Stimulated activated effector memory CD8-positive, alpha-beta T cell treated with anti-CD3 and anti-CD28 coated beads, Interleukin-12 subunit alpha, Interleukin-12 subunit beta, amount 100 ng/mL, for 72 hours (primary cell): ENCODE measurements at regions not wholly inside any gene's neighbourhood (a gene's known extent, or its start where the extent isn't known, plus 50 kb on each side); places are given as distances from the start of the nearest gene placed in this dataset.
"Not testable (repeated sequence)": the region's sequence is repeated elsewhere in the genome, so short reads cannot be mapped to it uniquely, and the experiment has no call there.

ENCODE experiments used
- ATAC-seq: fragments of 150-1000 bp; cut with Tn5 transposase; 2 replicates; pipeline ENCODE4 v1.10.0; 2021
- DNase-seq, 2 donors: peaks; one replicate each; pipeline ENCODE4 v3.0.0; 2021 to 2022; ENCODE audit warnings: low spot score in 2 of 2
- H3K27ac Mint-ChIP-seq: one replicate; pipeline ENCODE4 v1.8.0; 2022; ENCODE audit warnings: mild to moderate bottlenecking, mixed read lengths
- H3K36me3 Mint-ChIP-seq: one replicate; pipeline ENCODE4 v1.8.0; 2022; ENCODE audit warnings: mild to moderate bottlenecking, mixed read lengths
- H3K4me1 Mint-ChIP-seq: one replicate; pipeline ENCODE4 v1.8.0; 2022; ENCODE audit warnings: mixed read lengths
- H3K4me3 Mint-ChIP-seq: one replicate; pipeline ENCODE4 v1.8.0; 2022; ENCODE audit warnings: mild to moderate bottlenecking, mixed read lengths
- H3K9me3 Mint-ChIP-seq: one replicate; pipeline ENCODE4 v1.8.0; 2022; ENCODE audit warnings: mixed read lengths

DNA sequence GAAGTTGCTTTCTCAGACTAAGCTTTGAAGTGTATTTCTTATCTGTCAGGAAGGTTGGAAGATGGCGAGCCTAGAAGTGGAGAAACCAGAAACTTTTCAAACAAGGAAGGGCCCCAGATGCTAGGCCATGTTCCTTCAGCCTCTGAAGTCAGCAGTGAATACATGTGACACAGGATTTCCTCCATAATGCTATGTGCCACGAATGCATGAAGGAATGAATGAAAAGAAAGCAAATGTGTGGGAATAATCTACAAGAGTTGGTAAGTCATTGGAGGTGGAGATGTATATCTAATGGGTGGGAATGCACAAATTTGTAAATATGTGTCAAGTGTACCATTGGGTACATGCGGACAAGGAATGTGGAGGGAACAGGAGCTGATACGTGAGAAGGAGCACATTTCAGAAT, 123.2 kb upstream of the PRSS16 start:
- Mint-ChIP-seq H3K9me3 (no peaks in the 10 kb centered on the region), H3K27ac (no peak overlapping the region), H3K4me1 (peaks cover 22% of the 10 kb centered on the region), H3K36me3 (no peaks in the 10 kb centered on the region), H3K4me3 (no peak overlapping the region)
- DNase-seq (no peak), ATAC-seq (no peak)

DNA sequence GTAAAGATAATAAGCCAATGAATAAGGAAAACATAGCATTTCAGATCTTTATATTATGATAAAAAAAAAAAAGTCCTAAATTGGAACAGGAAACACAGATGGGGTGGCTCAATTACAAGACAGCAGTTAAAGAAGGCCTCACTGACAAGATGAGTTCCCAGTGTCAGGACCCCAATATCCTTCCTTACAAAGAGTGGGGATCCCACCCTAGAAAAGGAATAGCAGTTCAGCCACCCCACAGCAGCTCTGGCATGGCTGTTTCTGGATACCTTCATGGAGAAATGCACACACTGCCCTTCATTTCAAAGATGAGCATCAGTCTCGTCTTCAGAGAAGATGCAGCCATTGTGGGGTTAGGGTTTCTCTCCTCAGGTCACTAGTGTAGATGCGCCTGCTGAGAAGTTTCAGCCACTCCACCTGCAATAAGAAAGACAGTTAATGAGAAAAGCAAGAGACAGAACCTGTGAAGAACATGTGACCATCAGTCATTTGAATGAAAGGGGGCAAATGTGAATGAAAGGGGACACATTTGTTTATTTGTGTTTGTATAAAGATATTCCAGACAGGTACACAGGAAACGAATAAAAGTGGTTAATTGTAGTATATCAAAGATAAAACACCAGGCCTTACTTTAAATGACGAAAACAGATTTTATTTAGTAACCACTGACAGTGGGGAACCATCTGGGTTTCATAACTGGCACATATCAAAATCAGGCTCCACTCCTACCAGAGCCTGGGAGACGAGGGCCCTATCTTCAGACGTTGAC, 121.3 kb upstream of the PRSS16 start:
- peak overlapping the region; percentile 71 for H3K4me3 Mint-ChIP-seq
- H3K4me1 Mint-ChIP-seq, result peaks cover 15% of the 10 kb centered on the region
- ATAC-seq (no peak), DNase-seq (no peak)
- no peaks in the 10 kb centered on the region for H3K9me3 Mint-ChIP-seq
- no peaks in the 10 kb centered on the region for H3K36me3 Mint-ChIP-seq
- H3K27ac Mint-ChIP-seq, result peak overlapping the region; percentile 83

DNA sequence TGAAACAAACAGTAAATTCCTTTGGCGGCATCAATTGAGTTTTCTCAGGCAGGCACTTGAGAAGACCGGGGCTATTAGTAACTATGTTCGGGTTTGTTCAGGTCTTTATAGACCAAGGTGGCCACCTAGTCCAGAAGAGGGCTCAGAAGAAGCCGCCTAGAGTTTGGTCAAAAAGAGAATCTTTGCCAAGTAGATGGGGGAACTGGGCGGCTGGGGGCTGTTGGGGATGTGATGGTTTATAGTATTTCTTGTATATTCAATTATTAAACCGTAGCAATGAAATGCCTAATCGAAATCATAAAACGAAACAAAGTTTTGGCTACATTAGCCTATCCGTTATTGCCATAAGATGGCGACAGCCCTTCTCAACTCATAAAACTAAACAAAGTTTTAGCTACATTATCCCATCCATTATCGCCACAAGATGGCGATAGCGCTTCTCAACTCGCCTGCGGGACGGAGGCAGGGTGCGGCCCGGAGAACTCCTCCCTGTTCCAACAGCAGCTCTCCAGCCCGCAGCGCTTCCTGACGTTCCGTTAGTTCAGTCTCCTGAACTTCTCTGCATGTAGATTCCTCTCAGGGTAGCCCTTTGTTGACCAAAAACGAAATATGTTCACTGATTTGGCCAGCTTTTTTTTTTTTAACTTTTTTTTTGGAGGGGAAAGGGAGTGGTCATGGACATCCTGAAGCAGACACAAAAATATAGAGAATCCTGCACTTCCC, 120.5 kb upstream of the PRSS16 start:
- Mint-ChIP-seq H3K9me3 (no peaks in the 10 kb centered on the region), H3K4me3 (peak overlapping the region; percentile 71), H3K36me3 (no peaks in the 10 kb centered on the region), H3K27ac (peak overlapping the region; percentile 83), H3K4me1 (peaks cover 15% of the 10 kb centered on the region)
- ATAC-seq (peak; percentile 86), DNase-seq (peak; percentile 76 to 85)

DNA sequence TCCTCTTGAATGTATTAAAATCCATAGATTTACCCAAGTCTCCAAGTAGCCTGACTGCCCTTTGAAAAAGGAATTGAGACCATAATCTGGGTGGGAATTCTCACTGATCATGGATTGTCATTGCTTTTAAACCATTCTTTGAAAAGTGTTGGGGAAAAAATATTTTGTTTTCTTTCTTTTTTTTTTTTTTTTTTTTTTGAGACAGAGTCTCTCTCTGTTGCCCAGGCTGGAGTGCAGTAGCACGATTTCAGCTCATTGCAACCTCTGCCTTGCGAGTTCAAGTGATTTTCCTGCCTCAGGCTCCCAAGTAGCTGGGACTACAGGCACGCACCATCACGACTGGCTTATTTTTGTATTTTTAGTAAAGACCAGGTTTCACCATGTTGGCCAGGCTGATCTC, 119.6 kb upstream of the PRSS16 start:
- not testable (repeated sequence) for H3K9me3 Mint-ChIP-seq, DNase-seq, ATAC-seq, H3K27ac Mint-ChIP-seq, H3K36me3 Mint-ChIP-seq
- H3K4me3 Mint-ChIP-seq, result peak overlapping the region; percentile 71
- H3K4me1 Mint-ChIP-seq, result peaks cover 15% of the 10 kb centered on the region

DNA sequence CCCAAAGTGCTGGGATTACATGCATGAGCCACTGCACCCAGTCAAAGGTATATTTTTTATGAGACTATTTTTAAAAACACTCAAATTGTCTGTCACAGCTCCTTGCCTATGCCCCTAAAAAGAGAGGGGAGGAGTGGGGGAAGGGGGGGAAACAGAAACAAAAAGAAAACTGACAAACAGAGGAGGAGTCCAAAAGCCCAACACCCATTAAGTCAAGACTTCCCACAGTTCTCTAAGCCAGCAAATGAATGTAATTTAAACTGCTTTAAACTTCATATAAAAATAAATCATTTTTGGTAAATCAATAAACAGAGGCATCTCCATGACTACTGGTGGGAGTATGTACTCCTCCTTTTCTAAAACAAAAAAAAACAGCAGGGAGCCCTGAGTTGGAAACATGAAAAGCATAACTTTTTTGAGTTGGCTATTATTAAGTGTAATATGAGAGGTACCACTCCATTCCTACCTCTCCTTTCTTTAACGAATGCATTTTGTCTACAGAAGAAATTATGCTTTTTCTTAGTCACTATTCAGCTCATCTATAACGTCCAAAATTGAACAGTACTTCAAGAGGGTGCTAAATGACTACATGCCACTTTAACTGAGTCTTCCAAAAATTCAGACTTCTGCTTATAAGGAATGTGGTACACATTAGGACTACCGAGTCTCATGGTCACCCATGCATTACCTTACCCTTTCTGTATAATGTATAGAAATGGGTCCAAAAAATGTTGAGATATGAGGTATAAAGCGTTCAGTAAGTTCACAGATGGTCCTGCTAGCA, 119.0 kb upstream of the PRSS16 start:
- ATAC-seq (no peak), DNase-seq (no peak)
- no peak overlapping the region for H3K27ac Mint-ChIP-seq
- H3K4me3 Mint-ChIP-seq, result no peak overlapping the region
- H3K4me1 Mint-ChIP-seq, result peaks cover 15% of the 10 kb centered on the region
- no peaks in the 10 kb centered on the region for H3K36me3 Mint-ChIP-seq
- no peaks in the 10 kb centered on the region for H3K9me3 Mint-ChIP-seq

DNA sequence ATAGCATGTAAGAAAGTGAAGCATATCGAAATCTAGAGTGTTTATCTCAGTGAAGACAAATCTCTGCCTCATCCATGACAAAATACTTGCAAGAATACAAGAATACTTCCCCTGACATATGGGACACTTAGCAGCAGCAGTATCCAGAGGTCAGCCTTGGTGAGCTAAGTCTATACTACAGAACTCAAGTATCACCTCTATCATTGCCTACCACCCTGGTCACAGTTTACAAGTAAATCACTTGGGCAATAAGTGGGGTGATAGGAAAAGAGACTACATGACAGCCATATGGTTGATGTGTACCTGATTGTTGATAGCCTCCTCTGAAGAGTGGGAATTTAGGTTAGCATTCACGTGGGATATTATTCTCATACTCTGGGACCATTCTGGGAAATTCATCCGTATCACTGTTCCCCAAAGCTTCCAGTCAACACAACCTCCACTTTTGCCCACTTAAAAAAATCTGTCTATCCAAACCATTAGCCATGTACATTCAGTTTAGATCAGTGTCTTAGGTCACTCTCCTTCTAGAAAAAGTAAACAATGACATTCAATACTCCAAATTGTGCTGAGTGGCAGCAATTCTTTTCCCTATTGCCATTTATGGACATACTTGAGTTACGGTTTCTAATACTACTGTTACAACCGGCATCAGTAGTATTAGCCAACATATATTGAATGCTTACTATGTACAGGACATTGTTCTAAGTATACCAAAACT, 118.2 kb upstream of the PRSS16 start:
- H3K4me1 Mint-ChIP-seq, result peaks cover 15% of the 10 kb centered on the region
- no peaks in the 10 kb centered on the region for H3K9me3 Mint-ChIP-seq
- ATAC-seq (no peak), DNase-seq (no peak)
- no peak overlapping the region for H3K4me3 Mint-ChIP-seq
- H3K36me3 Mint-ChIP-seq, result no peaks in the 10 kb centered on the region
- H3K27ac Mint-ChIP-seq, result no peak overlapping the region

DNA sequence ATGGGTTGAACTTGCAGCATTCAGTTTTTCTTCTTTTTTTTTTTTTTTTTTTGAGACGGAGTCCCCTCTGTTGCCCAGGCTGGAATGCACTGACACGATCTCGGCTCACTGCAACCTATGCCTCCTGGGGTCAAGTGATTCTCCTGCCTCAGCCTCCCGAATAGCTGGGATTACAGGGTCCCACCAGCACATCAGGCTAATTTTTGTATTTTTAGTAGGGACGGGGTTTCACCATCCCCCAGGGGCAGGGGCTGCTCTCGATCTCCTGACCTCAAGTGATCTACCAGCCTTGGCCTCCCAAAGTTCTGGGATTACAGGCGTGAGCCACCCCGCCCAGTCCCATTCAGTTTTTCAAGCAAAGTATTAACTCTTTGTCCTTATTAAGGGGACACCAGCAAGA, 117.6 kb upstream of the PRSS16 start:
- Mint-ChIP-seq H3K27ac (no peak overlapping the region), H3K4me1 (peaks cover 20% of the 10 kb centered on the region), H3K4me3 (no peak overlapping the region), H3K9me3 (no peaks in the 10 kb centered on the region), H3K36me3 (no peaks in the 10 kb centered on the region)
- DNase-seq, result no peak
- no peak for ATAC-seq

DNA sequence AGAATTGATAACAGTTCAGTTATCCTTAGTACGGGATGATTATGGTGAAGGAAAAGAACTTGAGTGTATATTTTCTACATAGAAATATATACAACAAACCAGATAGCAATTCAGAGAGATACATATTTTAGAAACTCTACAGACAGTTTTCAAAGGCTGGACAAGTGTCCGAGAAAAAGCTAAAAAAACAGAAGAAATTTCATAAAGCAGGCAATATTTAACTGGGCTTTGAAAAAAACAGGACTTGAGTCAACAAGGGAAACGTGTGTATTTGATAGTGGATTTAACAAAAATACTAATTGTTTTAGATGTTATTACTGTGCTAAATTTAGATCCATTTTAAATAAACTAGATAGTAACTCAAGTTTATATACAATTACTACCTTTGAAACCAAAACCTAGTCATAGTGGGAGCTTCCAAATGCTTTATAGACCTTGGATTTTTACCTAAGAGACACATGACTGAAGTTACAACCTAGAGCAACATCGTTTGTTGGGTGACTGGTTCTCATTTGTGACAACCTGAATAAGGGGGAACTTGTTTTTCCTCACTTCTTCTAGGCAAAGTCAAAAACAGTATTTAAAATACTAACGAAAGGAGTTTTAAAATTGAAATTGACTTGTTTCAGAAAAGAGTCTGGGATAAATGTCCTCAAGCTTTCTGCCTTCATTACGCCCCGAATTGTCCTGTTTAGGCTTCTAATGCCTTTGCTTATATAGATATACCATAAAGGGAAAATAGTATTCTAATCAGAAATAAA, 116.7 kb upstream of the PRSS16 start:
- Mint-ChIP-seq H3K36me3 (no peaks in the 10 kb centered on the region), H3K4me3 (no peak overlapping the region), H3K4me1 (peaks cover 20% of the 10 kb centered on the region), H3K9me3 (no peaks in the 10 kb centered on the region), H3K27ac (no peak overlapping the region)
- DNase-seq, result no peak
- no peak for ATAC-seq

DNA sequence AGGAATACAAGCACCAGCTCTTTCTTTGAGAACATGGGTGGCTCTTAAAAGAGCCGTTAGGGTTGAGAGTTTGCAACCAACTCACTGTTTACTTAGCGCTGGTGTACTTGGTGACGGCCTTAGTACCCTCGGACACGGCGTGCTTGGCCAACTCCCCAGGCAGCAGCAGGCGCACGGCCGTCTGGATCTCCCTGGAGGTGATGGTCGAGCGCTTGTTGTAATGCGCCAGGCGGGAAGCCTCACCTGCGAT, 115.3 kb upstream of the PRSS16 start:
- peak; percentile 35 for ATAC-seq
- not testable (repeated sequence) for H3K27ac Mint-ChIP-seq, H3K9me3 Mint-ChIP-seq, H3K36me3 Mint-ChIP-seq, DNase-seq, H3K4me1 Mint-ChIP-seq, H3K4me3 Mint-ChIP-seq

DNA sequence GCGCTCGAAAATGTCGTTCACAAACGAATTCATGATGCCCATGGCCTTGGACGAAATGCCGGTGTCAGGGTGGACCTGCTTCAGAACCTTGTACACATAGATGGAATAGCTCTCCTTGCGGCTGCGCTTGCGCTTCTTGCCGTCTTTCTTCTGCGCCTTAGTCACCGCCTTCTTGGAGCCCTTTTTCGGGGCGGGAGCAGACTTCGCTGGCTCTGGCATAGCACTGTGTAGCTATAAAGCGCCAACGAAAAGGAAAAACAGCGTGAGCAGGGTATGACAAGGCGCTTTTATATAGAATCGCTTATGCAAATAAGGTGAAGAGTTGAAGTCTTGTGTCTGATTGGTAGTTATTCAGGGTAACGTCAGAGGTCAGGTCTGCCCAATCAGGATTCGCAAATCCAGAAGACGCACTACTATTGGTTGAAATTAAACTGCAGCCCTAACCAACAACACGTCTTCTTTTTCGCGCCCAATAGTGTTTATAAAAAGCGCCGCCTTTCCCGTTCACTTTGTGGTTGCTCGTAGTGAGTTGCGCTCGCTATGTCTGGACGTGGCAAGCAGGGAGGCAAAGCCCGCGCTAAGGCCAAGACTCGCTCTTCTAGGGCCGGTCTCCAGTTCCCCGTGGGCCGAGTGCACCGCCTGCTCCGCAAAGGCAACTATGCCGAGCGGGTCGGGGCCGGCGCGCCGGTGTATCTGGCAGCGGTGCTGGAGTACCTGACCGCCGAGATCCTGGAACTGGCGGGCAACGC, 114.8 kb upstream of the PRSS16 start:
- no peak overlapping the region for H3K27ac Mint-ChIP-seq
- DNase-seq, result peak; percentile 81 to 98
- H3K36me3 Mint-ChIP-seq, result no peaks in the 10 kb centered on the region
- H3K9me3 Mint-ChIP-seq, result no peaks in the 10 kb centered on the region
- peaks cover 5% of the 10 kb centered on the region for H3K4me1 Mint-ChIP-seq
- H3K4me3 Mint-ChIP-seq, result no peak overlapping the region
- ATAC-seq, result peak; percentile 90

DNA sequence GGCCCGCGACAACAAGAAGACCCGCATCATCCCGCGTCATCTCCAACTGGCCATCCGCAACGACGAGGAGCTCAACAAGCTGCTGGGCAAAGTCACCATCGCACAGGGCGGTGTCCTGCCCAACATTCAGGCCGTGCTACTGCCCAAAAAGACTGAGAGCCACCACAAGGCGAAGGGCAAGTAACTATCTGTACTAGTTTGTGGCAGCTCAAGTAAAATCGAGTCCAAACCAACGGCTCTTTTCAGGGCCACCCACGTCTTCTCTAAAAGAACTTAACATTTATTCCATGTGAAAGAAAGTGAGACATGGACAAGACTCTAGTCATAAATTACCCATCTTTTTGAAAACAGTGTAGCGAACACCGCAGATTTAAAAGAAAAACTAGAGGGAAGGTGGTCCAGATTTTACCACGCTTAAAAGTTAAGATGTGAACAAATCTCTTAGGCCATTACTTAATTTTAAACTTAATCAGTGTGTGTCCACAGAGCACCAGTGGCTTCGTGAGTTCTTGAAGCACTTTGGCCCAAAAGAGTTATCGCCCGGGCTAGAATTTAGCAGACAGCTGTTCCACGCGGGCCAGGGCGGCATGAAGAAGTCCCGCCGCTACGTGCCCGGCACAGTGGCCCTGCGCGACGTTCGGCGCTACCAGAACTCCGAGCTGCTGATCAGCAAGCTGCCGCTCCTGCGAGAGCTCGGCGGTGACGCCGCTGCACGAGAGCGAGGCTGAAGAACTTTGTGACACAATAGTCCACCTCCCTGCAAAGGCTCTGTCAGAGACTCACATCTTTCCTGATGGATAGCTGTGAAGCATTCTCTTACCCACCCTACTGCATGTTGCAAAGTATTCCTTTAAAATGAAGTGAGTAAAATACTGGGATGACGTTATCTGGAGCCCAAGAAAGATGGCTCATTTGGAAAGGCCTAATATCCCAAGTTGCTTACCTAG, 113.9 kb upstream of the PRSS16 start:
- DNase-seq, result peak; percentile 70 to 88

DNA sequence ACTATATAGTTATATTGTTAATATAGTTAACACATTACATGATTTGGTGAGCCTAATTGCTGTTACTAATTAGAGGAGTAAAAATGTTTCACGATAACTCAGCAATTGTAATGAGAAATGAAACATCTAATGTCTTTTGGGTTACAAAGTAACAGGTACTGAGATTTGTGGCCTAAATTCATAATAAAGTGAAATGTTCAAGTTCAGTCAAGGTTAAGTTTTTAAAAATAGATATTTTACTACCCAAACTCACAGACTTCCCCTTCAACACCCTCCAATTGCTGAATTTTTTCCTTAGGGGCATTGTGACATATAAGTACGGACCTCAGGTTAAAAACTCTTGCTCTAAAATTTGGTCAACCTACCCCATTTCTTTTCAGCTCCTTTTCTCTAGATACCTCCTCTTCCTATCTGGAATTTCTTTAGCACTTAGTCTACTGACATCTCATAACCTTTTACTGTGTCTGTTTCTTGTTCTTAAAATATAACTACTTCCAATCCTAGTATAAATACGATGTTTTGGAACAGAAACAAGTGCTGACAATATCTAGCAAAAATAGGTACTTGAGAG, 112.3 kb upstream of the PRSS16 start:
- no peaks in the 10 kb centered on the region for H3K9me3 Mint-ChIP-seq
- H3K4me1 Mint-ChIP-seq, result peaks cover 18% of the 10 kb centered on the region
- no peak overlapping the region for H3K4me3 Mint-ChIP-seq
- peaks cover 21% of the 10 kb centered on the region for H3K36me3 Mint-ChIP-seq
- ATAC-seq (no peak), DNase-seq (no peak)
- H3K27ac Mint-ChIP-seq, result no peak overlapping the region

More for the DNA sequence above, 113.9 kb upstream of the PRSS16 start:
- ATAC-seq, result peak; percentile 55
- H3K36me3 Mint-ChIP-seq, result peaks cover 7% of the 10 kb centered on the region
- no peaks in the 10 kb centered on the region for H3K9me3 Mint-ChIP-seq
- peaks cover 11% of the 10 kb centered on the region for H3K4me1 Mint-ChIP-seq
- no peak overlapping the region for H3K4me3 Mint-ChIP-seq
- H3K27ac Mint-ChIP-seq, result no peak overlapping the region

DNA sequence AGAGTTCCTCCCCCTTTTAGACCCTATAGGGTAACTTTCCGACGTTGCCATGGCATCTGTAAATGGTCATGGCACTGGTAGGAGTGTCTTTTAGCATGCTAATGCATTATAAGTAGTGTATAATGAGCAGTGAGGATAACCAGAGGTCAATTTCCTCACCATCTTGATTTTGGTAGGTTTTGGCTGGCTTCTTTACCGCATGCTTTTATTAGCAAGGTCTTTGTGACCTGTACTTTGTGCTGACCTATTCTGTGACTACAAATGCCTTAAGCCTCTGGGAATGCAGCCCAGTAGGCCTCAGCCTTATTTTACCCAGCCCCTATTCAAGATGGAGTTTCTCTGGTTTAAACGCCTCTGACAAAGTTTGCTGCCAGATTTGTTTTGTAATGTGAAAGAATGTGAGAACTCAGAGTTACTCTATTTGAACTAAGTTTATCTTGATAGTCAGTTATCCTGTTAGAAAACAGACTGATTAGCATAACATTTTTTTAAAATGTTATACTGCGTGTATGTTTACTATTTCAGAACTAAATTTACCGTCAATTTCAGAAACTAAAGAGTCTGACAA, 111.3 kb upstream of the PRSS16 start:
- Mint-ChIP-seq H3K27ac (no peak overlapping the region), H3K9me3 (no peaks in the 10 kb centered on the region), H3K36me3 (peaks cover 22% of the 10 kb centered on the region), H3K4me3 (no peak overlapping the region), H3K4me1 (peaks cover 23% of the 10 kb centered on the region)
- DNase-seq (no peak), ATAC-seq (no peak)
